ENCODE measurements at regions not wholly inside any gene's neighbourhood (a gene's known extent, or its start where the extent isn't known, plus 50 kb on each side); places are given as distances from the start of the nearest gene placed in this dataset.

DNA sequence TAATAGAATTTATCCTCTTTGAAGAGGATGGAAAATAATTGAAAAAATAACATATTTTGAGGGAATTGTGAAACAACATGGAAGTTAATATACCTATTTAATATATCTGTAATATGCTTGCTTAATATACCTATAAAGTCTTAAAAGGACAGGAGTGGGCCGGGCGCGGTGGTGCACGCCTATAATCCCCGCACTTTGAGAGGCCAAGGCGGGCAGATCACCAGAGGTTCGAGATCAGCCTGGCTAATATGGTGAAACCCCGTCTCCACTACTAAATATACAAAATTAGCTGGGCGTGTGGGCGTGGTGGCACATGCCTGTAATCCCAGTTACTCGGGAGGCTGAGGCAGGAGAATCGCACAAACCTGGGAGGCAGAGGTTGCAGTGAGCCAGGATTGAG lies 254.9 kb downstream of the TMX3 start:
- TF ChIP-seq, protein P1, sequence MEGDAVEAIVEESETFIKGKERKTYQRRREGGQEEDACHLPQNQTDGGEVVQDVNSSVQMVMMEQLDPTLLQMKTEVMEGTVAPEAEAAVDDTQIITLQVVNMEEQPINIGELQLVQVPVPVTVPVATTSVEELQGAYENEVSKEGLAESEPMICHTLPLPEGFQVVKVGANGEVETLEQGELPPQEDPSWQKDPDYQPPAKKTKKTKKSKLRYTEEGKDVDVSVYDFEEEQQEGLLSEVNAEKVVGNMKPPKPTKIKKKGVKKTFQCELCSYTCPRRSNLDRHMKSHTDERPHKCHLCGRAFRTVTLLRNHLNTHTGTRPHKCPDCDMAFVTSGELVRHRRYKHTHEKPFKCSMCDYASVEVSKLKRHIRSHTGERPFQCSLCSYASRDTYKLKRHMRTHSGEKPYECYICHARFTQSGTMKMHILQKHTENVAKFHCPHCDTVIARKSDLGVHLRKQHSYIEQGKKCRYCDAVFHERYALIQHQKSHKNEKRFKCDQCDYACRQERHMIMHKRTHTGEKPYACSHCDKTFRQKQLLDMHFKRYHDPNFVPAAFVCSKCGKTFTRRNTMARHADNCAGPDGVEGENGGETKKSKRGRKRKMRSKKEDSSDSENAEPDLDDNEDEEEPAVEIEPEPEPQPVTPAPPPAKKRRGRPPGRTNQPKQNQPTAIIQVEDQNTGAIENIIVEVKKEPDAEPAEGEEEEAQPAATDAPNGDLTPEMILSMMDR (IDR thresholded peaks at IDR 0.05): no peak
- no peak for TF ChIP-seq POLR2AphosphoS5 (IDR thresholded peaks at IDR 0.05)
